HepG2 (cell line): ENCODE measurements at regions not wholly inside any gene's neighbourhood (a gene's known extent, or its start where the extent isn't known, plus 50 kb on each side); places are given as distances from the start of the nearest gene placed in this dataset.
"Not testable (repeated sequence)": the region's sequence is repeated elsewhere in the genome, so short reads cannot be mapped to it uniquely, and the experiment has no call there.

Experiments
- ATAC-seq: fragments of 200-7000 bp; cut with Tn5 transposase; 3 replicates; pipeline ENCODE4 v1.9.1; 2020; ENCODE audit warnings: mild to moderate bottlenecking, moderate library complexity
- BruUV-seq: library from RNA; stranded (reverse); fragments of 400-500 nt; replicated peaks from 2 replicates; lab custom pipeline; 2021; lab: Mats Ljungman, UMichigan
- CTCF ChIA-PET: fragments of 300-600 bp; formaldehyde crosslinking; extraction: SDS; loops from one replicate; lab custom pipeline; 2021; ENCODE audit warnings: low total read pairs, inconsistent platforms, low intra/inter-chr PET ratio; lab: Yijun Ruan, JAX
- POLR2A ChIA-PET: fragments of 350-600 bp; sonication (Branson Sonifier 250); formaldehyde crosslinking; loops from one replicate; lab custom pipeline; 2020; ENCODE audit warnings: antibody characterized with exemption, inconsistent platforms; lab: Yijun Ruan, JAX
- DNase-seq: peaks from one replicate; pipeline ENCODE4 v3.0.0-alpha.2; 2015; ENCODE audit warnings: low spot score
- FAIRE-seq: peaks from 3 replicates; lab custom pipeline; 2011; peaks lifted over from hg19 to GRCh38; lab: Jason Lieb, UNC
- H2AFZ ChIP-seq: one replicate; pipeline ENCODE4 v1.6.1; 2011; ENCODE audit warnings: low read length, inconsistent platforms
- H3K27ac ChIP-seq: fragments of 300-600 bp; 3 replicates; pipeline ENCODE4 v1.8.0; 2011; ENCODE audit warnings: mixed run types, mild to moderate bottlenecking, mixed read lengths, low read length, inconsistent platforms; ENCODE audit not compliant: insufficient read depth; ENCODE audit errors: extremely low read length
- H3K27me3 ChIP-seq, 2 experiments: fragments of 200-600 bp in 1 of 2; 2 replicates in 1 of 2; 3 replicates in 1 of 2; pipeline versions ENCODE4 v1.6.0 to v1.8.0; 2011; ENCODE audit warnings: low read length in 2 of 2, mild to moderate bottlenecking in 2 of 2, moderate library complexity in 2 of 2, inconsistent platforms in 1 of 2; ENCODE audit not compliant: insufficient read depth in 2 of 2, control insufficient read depth in 1 of 2
- H3K36me3 ChIP-seq, 2 experiments: fragments of 200-600 bp in 1 of 2; replicated peaks in 1 of 2; 2 replicates in 1 of 2; 3 replicates in 1 of 2; pipeline versions ENCODE4 v1.5.1 to v1.8.0; 2011; ENCODE audit warnings: low read length in 2 of 2, inconsistent platforms in 1 of 2; ENCODE audit not compliant: insufficient read depth in 2 of 2, control insufficient read depth in 1 of 2
- H3K4me1 ChIP-seq: 2 replicates; pipeline ENCODE4 v1.5.1; 2012; ENCODE audit warnings: low read length, inconsistent platforms; ENCODE audit not compliant: insufficient read depth
- H3K4me2 ChIP-seq: 2 replicates; pipeline ENCODE4 v1.6.0; 2011; ENCODE audit warnings: low read depth, low read length, inconsistent platforms
- H3K4me3 ChIP-seq, 3 experiments: fragments of 200-600 bp in 1 of 3; sonication (generic), shearing (Covaris generic) in 1 of 3; replicated peaks in 1 of 3; 2 replicates each; pipeline ENCODE4 v1.5.1; 2011 to 2016; ENCODE audit warnings: low read length in 3 of 3, inconsistent platforms in 2 of 3, low read depth in 2 of 3, mild to moderate bottlenecking in 2 of 3, control low read depth in 1 of 3, mixed read lengths in 1 of 3; ENCODE audit not compliant: insufficient read depth in 1 of 3
- H3K79me2 ChIP-seq: one replicate; pipeline ENCODE4 v1.6.1; 2011; ENCODE audit warnings: low read length, inconsistent platforms; ENCODE audit not compliant: insufficient read depth
- H3K9ac ChIP-seq: 2 replicates; pipeline ENCODE4 v1.6.0; 2011; ENCODE audit warnings: mild to moderate bottlenecking, low read depth, low read length, inconsistent platforms; ENCODE audit not compliant: insufficient read depth
- H3K9me3 ChIP-seq: 2 replicates; pipeline ENCODE4 v1.5.1; 2012; ENCODE audit warnings: mild to moderate bottlenecking, low read length
- H4K20me1 ChIP-seq: 2 replicates; pipeline ENCODE4 v1.6.0; 2011; ENCODE audit warnings: inconsistent platforms, mild to moderate bottlenecking, low read length, moderate library complexity; ENCODE audit not compliant: insufficient read depth
- KMT2B ChIP-seq: IDR thresholded peaks from 2 replicates; pipeline ENCODE4 v1.6.1; 2016; ENCODE audit warnings: missing genetic modification reagents, missing compliant biosample characterization
- RNF2 ChIP-seq: fragments of 450-650 bp; conservative IDR thresholded peaks from 2 replicates; pipeline ENCODE4 v1.6.1; 2016; ENCODE audit warnings: low read depth
- TSC22D2 ChIP-seq: sonication (generic); formaldehyde crosslinking; IDR thresholded peaks from 2 replicates; pipeline ENCODE4 v1.5.1; 2020; ENCODE audit warnings: missing genetic modification reagents, mild to moderate bottlenecking, borderline replicate concordance
- USF2 ChIP-seq, 2 experiments: sonication (generic) in 1 of 2; formaldehyde crosslinking in 1 of 2; IDR thresholded peaks; 2 replicates each; pipeline versions ENCODE4 v1.5.1 to v1.6.1; 2011 to 2020; ENCODE audit warnings: borderline replicate concordance in 1 of 2, low read depth in 1 of 2, low read length in 1 of 2, mild to moderate bottlenecking in 1 of 2, missing genetic modification reagents in 1 of 2, moderate library complexity in 1 of 2
- ZNF335 ChIP-seq: sonication (generic); formaldehyde crosslinking; IDR thresholded peaks from 2 replicates; pipeline ENCODE4 v1.4.0; 2020; ENCODE audit warnings: missing genetic modification reagents
- ZNF414 ChIP-seq: sonication (generic); formaldehyde crosslinking; IDR thresholded peaks from 2 replicates; pipeline ENCODE4 v1.5.0; 2020; ENCODE audit warnings: missing genetic modification reagents
- ZNF768 ChIP-seq: sonication (generic); formaldehyde crosslinking; IDR thresholded peaks from 2 replicates; pipeline ENCODE4 v1.4.0; 2020; ENCODE audit warnings: missing genetic modification reagents
- WGBS: methylation state at CpG from one replicate; pipeline ENCODE4 v1.1.6; 2017; ENCODE audit warnings: low lambda C conversion rate; 5-methylcytosine and 5-hydroxymethylcytosine counted together
- in situ Hi-C: cut with HindIII; loops from 2 replicates; pipeline ENCODE4 v1.10.0; 2017; ENCODE audit warnings: low pct_unique_long_range_greater_than_20kb; ENCODE audit not compliant: extremely low pct_ligation_motif_present
- intact Hi-C: fragments of 100-400 bp; cut with micrococcal nuclease; formaldehyde crosslinking; loops from one replicate; pipeline ENCODE4 v1.10.0; 2022; ENCODE audit not compliant: unreplicated experiment

- ATAC-seq, result no peak
- H3K79me2 ChIP-seq, result no peaks in the 10 kb centered on the region
- no peaks in the 10 kb centered on the region for H3K27me3 ChIP-seq
- no peaks in the 10 kb centered on the region for H3K36me3 ChIP-seq
- in situ Hi-C loops, result no loop called here
- H2AFZ ChIP-seq, result no peak overlapping the region
- H4K20me1 ChIP-seq, result no peaks in the 10 kb centered on the region
- H3K4me2 ChIP-seq, result no peak overlapping the region
- WGBS, result 0% methylated on average over 1 of the region's 1 CpG
- peaks cover 51% of the 10 kb centered on the region for H3K9me3 ChIP-seq
- BruUV-seq, result no TSS peak
- no peak overlapping the region for H3K27ac ChIP-seq
- CTCF ChIA-PET, result no interaction called here
- intact Hi-C loops, result no loop called here
- no peak overlapping the region for H3K9ac ChIP-seq
- no peak overlapping the region for H3K4me3 ChIP-seq
- TF ChIP-seq TSC22D2 (CRISPR knock-in tag) (no peak), ZNF335 (no peak), ZNF414 (CRISPR knock-in tag) (no peak), KMT2B (no peak), ZNF768 (CRISPR knock-in tag) (no peak), RNF2 (no peak), USF2 (IDR thresholded peaks at IDR 0.05; ENCODE audit: low read depth, low read length) (0 out of 2 replicates have a peak, but pooled peaks have one; percentile 0), USF2 (CRISPR knock-in tag; IDR thresholded peaks at IDR 0.05; ENCODE audit: borderline replicate concordance) (no peak)
- POLR2A ChIA-PET, result no interaction called here
- no peak for DNase-seq
- FAIRE-seq, result no peak
- no peaks in the 10 kb centered on the region for H3K4me1 ChIP-seq
Measured at GRCh38 chr2:183782436-183782835, 658.2 kb downstream of the NUP35 start.

GRCh38 chr2:183788796-183789195, 664.6 kb downstream of the NUP35 start:
- peaks cover 13% of the 10 kb centered on the region for H3K9me3 ChIP-seq
- H3K36me3 ChIP-seq, H3K79me2 ChIP-seq, CTCF ChIA-PET, H3K4me2 ChIP-seq, H3K27ac ChIP-seq, H2AFZ ChIP-seq, H4K20me1 ChIP-seq, in situ Hi-C loops, H3K4me1 ChIP-seq, intact Hi-C loops, H3K27me3 ChIP-seq, POLR2A ChIA-PET, ATAC-seq, FAIRE-seq, DNase-seq, H3K9ac ChIP-seq, H3K4me3 ChIP-seq, BruUV-seq: not testable (repeated sequence)
- WGBS, result 0% methylated on average over 8 of the region's 8 CpGs

- H3K36me3 ChIP-seq, H3K27me3 ChIP-seq, H3K4me2 ChIP-seq, ATAC-seq, BruUV-seq, H3K27ac ChIP-seq, H3K4me1 ChIP-seq, H4K20me1 ChIP-seq, H3K79me2 ChIP-seq, intact Hi-C loops, H3K4me3 ChIP-seq, POLR2A ChIA-PET, H2AFZ ChIP-seq, H3K9ac ChIP-seq, DNase-seq, CTCF ChIA-PET, FAIRE-seq, in situ Hi-C loops: not testable (repeated sequence)
- H3K9me3 ChIP-seq, result peaks cover 13% of the 10 kb centered on the region
- 78% methylated on average over 8 of the region's 26 CpGs for WGBS
Measured at GRCh38 chr2:183792165-183792924, 668.1 kb downstream of the NUP35 start.
